ENCODE measurements at regions not wholly inside any gene's neighbourhood (a gene's known extent, or its start where the extent isn't known, plus 50 kb on each side); places are given as distances from the start of the nearest gene placed in this dataset.
A peak's percentile ranks its signal among the peaks of the same experiment; 100 is the strongest.

DNA sequence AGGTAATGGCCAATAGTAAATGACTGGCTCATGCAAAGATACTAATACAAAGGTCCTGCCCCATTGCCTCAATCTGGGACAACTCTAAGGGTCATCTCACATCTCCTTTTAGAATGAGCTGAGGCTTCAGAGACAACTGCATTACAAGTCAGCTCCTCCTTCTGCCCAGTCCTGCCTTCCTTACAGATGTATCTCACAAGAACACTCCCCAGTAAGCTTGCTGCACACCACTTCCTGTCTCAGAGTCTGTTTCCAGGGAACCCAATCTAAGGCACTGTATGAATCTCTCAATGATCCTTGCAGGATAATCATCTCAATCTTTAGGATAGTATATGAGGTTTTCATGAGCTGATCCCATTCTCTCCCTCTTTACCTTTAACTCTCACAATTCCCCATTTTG is 57.8 kb upstream of the ZDHHC17 start:
- DNase-seq (ENCODE audit: low read depth in 2 of 2), result no peak

DNA sequence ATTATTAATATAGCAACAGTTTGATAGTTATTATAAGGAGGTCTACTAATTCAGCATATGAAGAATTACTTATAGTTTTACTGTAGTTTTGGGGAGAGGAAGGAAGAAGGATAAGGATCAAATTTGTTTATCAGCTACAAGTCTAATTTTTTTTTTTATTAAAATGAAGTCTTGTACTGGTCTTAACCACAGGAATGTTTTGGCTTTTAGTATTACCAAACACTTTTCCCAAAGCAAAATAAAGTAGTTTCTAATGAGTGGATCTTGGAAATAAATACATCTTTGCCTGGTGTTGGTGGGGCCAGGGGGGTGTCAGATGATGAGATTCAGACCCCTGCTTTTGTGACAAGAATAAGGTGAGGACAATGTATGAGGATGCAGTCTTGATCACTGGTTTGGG is 57.2 kb upstream of the ZDHHC17 start:
- no peak for DNase-seq (ENCODE audit: low read depth in 2 of 2)

DNA sequence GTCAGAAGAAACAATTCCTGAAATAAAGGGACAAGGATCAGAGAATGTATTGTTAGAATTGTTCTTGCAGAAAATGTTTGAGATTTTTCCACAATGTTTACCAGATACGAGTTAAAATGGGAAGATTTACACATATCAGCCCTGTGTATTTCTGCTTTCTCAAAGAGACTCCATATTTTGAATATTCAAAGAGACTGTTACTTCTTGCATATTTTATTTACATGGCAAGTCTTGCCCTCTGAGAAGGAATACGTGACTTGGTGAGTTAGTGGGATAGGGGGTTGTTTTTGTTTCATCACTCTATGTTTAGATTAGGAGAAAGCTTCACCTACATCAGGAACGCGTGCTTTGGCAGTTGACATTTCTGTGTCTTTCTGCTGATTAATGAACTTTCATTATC is 56.1 kb upstream of the ZDHHC17 start:
- DNase-seq (ENCODE audit: low read depth in 2 of 2), result no peak

GRCh38 chr12:76708296-76708695 is 55.6 kb upstream of the ZDHHC17 start:
- no peak for DNase-seq (ENCODE audit: low read depth in 2 of 2)

GRCh38 chr12:76711241-76711640 is 52.7 kb upstream of the ZDHHC17 start:
- DNase-seq (ENCODE audit: low read depth in 2 of 2), result no peak

- DNase-seq (ENCODE audit: low read depth in 2 of 2), result peak in 1 of 2 donors; percentile 49
Observed at GRCh38 chr12:76713130-76713529, 50.8 kb upstream of the ZDHHC17 start.

DNA sequence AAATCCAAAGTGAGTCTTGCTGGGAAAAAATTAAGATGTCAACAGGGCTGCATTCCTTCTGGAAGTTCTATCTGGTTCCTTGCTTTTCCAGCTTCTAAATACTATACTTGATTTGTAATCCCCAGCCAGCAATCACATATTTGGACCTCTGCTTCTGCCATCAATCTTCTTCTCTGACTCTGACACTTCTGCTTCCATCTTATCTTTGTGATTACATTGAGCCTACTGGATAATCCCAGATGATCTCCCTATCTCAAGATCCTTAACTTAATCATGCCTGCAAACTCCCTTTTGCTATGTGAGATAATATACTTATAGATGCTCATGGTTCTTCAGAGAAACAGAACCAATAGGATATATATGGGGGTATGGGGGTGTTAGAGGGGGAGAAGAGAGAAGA is 49.9 kb upstream of the ZDHHC17 start:
- DNase-seq (ENCODE audit: low read depth in 2 of 2), result no peak

Data from dermis microvascular lymphatic vessel endothelial cell (primary cell).